GM23338 (cell line): ENCODE measurements at regions not wholly inside any gene's neighbourhood (a gene's known extent, or its start where the extent isn't known, plus 50 kb on each side); places are given as distances from the start of the nearest gene placed in this dataset.

Source experiments
- ATAC-seq: fragments of 200-7000 bp; cut with Tn5 transposase; 3 replicates; pipeline ENCODE4 v1.9.1; 2020
- DNase-seq: peaks from one replicate; pipeline ENCODE4 v3.0.0-alpha.2; 2015; ENCODE audit warnings: low spot score
- H2AFZ ChIP-seq: fragments of 200-600 bp; sonication (generic); 2 replicates; pipeline ENCODE4 v1.8.0; 2016; ENCODE audit warnings: antibody characterized with exemption, mild to moderate bottlenecking, moderate library complexity
- H3F3A ChIP-seq: fragments of 200-600 bp; sonication (generic); replicated peaks from 2 replicates; pipeline ENCODE4 v1.8.0; 2017; ENCODE audit warnings: antibody characterized with exemption, mixed run types, low read depth
- H3K27ac ChIP-seq: fragments of 200-600 bp; sonication (generic); 2 replicates; pipeline ENCODE4 v1.6.1; 2016; ENCODE audit warnings: low read depth
- H3K27me3 ChIP-seq: fragments of 200-600 bp; sonication (generic); 2 replicates; pipeline ENCODE4 v1.8.0; 2016; ENCODE audit warnings: mild to moderate bottlenecking, mixed run types, moderate library complexity; ENCODE audit not compliant: insufficient read depth
- H3K36me3 ChIP-seq: fragments of 200-600 bp; sonication (generic); 2 replicates; pipeline ENCODE4 v1.8.0; 2016; ENCODE audit warnings: mild to moderate bottlenecking; ENCODE audit not compliant: insufficient read depth
- H3K4me1 ChIP-seq: fragments of 200-600 bp; sonication (generic); 2 replicates; pipeline ENCODE4 v1.8.0; 2016; ENCODE audit warnings: mild to moderate bottlenecking, moderate library complexity; ENCODE audit not compliant: insufficient read depth
- H3K4me2 ChIP-seq: fragments of 200-600 bp; sonication (generic); 2 replicates; pipeline ENCODE4 v1.7.1; 2017; ENCODE audit warnings: mixed run types
- H3K4me3 ChIP-seq: fragments of 200-600 bp; sonication (generic); 2 replicates; pipeline ENCODE4 v1.6.1; 2016; ENCODE audit warnings: mixed run types
- H3K79me2 ChIP-seq: fragments of 200-600 bp; sonication (generic); replicated peaks from 2 replicates; pipeline ENCODE4 v1.8.0; 2017; ENCODE audit warnings: mild to moderate bottlenecking; ENCODE audit not compliant: insufficient read depth
- H3K9me2 ChIP-seq: fragments of 200-600 bp; sonication (generic); 2 replicates; pipeline ENCODE4 v1.8.0; 2017; ENCODE audit not compliant: insufficient read depth
- H4K20me1 ChIP-seq: fragments of 200-600 bp; sonication (generic); replicated peaks from 2 replicates; pipeline ENCODE4 v1.8.0; 2017; ENCODE audit warnings: mild to moderate bottlenecking; ENCODE audit not compliant: insufficient read depth
- H3K27ac Mint-ChIP-seq: 2 replicates; pipeline ENCODE4 v1.8.0; 2020; ENCODE audit warnings: inconsistent platforms, mild to moderate bottlenecking, moderate library complexity, mixed read lengths
- H3K27me3 Mint-ChIP-seq: 3 replicates; pipeline ENCODE4 v1.8.0; 2022; ENCODE audit warnings: low read depth, mild to moderate bottlenecking, moderate library complexity, mixed read lengths, inconsistent platforms; ENCODE audit not compliant: insufficient read depth, poor library complexity
- H3K36me3 Mint-ChIP-seq: 3 replicates; pipeline ENCODE4 v1.8.0; 2021; ENCODE audit warnings: low read depth, mild to moderate bottlenecking, inconsistent platforms, moderate library complexity, mixed read lengths
- H3K4me1 Mint-ChIP-seq: 3 replicates; pipeline ENCODE4 v1.8.0; 2020; ENCODE audit warnings: mild to moderate bottlenecking, inconsistent platforms, mixed read lengths
- H3K4me3 Mint-ChIP-seq: 3 replicates; pipeline ENCODE4 v1.8.0; 2021; ENCODE audit warnings: moderate library complexity, mild to moderate bottlenecking, inconsistent platforms, mixed read lengths
- H3K9me3 Mint-ChIP-seq: 3 replicates; pipeline ENCODE4 v1.8.0; 2020; ENCODE audit warnings: moderate library complexity, mild to moderate bottlenecking, inconsistent platforms, mixed read lengths
- CREB1 ChIP-seq: fragments of 250-450 bp; sonication (Bioruptor Pico); IDR thresholded peaks from 2 replicates; pipeline ENCODE4 v1.5.0; 2020; ENCODE audit warnings: low read depth, mild to moderate bottlenecking, moderate library complexity
- EZH2 ChIP-seq: fragments of 200-600 bp; sonication (generic); IDR thresholded peaks from one replicate; pipeline ENCODE4 v1.8.0; 2017; ENCODE audit warnings: antibody characterized with exemption, mild to moderate bottlenecking, low read depth; ENCODE audit not compliant: unreplicated experiment
- EZH2phosphoT487 ChIP-seq: fragments of 200-600 bp; sonication (generic); IDR thresholded peaks from one replicate; pipeline ENCODE4 v1.8.1; 2018; ENCODE audit warnings: antibody characterized with exemption; ENCODE audit not compliant: unreplicated experiment
- JUNB ChIP-seq: IDR thresholded peaks from one replicate; pipeline ENCODE4 v1.6.1; 2016; ENCODE audit warnings: antibody characterized with exemption; ENCODE audit not compliant: unreplicated experiment
- NANOG ChIP-seq: IDR thresholded peaks from 2 replicates; pipeline ENCODE4 v1.6.1; 2016; ENCODE audit warnings: antibody characterized with exemption, borderline replicate concordance
- POLR2AphosphoS5 ChIP-seq: IDR thresholded peaks from 2 replicates; pipeline ENCODE4 v1.6.1; 2016; ENCODE audit warnings: antibody characterized with exemption, low read depth
- STAT1 ChIP-seq: IDR thresholded peaks from one replicate; pipeline ENCODE4 v1.6.1; 2016; ENCODE audit warnings: antibody characterized with exemption; ENCODE audit not compliant: unreplicated experiment
- ZNF114 ChIP-seq: fragments of 250-450 bp; sonication (Bioruptor Pico); IDR thresholded peaks from 2 replicates; pipeline ENCODE4 v1.5.0; 2020; ENCODE audit warnings: mild to moderate bottlenecking, moderate library complexity
- ZNF331 ChIP-seq: fragments of 250-450 bp; sonication (Bioruptor Pico); IDR thresholded peaks from 2 replicates; pipeline ENCODE4 v1.5.0; 2020; ENCODE audit warnings: low read depth, mild to moderate bottlenecking, moderate library complexity
- TF ChIP-seq, protein P1 (sequence below): fragments of 250-450 bp; sonication (Bioruptor Pico); IDR thresholded peaks from 2 replicates; pipeline ENCODE4 v1.5.0; 2020; ENCODE audit warnings: mild to moderate bottlenecking, moderate library complexity
- TF ChIP-seq, protein P2 (sequence below): IDR thresholded peaks from 2 replicates; pipeline ENCODE4 v1.6.1; 2016; ENCODE audit warnings: antibody characterized with exemption

DNA sequence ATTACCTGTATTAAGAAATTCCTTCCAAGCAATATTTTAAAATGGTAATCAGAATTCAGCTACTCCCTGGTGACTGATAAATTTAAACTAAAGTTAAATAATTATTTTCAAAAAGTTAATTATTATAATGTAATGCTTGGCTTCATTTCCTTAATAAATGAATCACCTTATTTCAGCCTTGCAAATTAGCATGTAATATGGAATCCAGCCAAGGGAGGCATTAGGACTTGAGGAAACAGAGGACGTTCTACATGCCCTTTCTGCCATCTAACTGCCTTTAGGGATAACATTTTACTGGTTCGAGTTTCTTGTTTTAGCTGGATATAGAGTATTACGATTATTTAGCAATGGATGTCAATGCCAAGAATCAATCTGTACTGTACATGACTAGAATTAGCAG, 636.3 kb downstream of the TSN start:
- Histone ChIP-seq H3K4me1 (no peaks in the 10 kb centered on the region), H3F3A (no peaks in the 10 kb centered on the region), H3K4me2 (no peak overlapping the region), H3K36me3 (no peaks in the 10 kb centered on the region), H3K79me2 (no peaks in the 10 kb centered on the region), H4K20me1 (no peaks in the 10 kb centered on the region), H3K9me2 (no peaks in the 10 kb centered on the region), H3K4me3 (no peak overlapping the region), H3K27ac (no peak overlapping the region), H3K27me3 (no peaks in the 10 kb centered on the region), H2AFZ (no peak overlapping the region)
- H3K27ac Mint-ChIP-seq, result no peak overlapping the region
- peaks cover 5% of the 10 kb centered on the region for H3K27me3 Mint-ChIP-seq
- ATAC-seq (no peak), DNase-seq (no peak)
- H3K4me1 Mint-ChIP-seq, result no peaks in the 10 kb centered on the region
- H3K9me3 Mint-ChIP-seq, result peaks cover 14% of the 10 kb centered on the region; the same call in 2 of the 3 replicates
- H3K4me3 Mint-ChIP-seq, result no peak overlapping the region
- TF ChIP-seq CREB1 (CRISPR knock-in tag) (no peak), EZH2 (no peak), ZNF331 (CRISPR knock-in tag) (no peak), EZH2phosphoT487 (no peak), NANOG (no peak), POLR2AphosphoS5 (no peak), STAT1 (no peak)
- H3K36me3 Mint-ChIP-seq, result peaks cover 6% of the 10 kb centered on the region; the same call in 1 of the 3 replicates

DNA sequence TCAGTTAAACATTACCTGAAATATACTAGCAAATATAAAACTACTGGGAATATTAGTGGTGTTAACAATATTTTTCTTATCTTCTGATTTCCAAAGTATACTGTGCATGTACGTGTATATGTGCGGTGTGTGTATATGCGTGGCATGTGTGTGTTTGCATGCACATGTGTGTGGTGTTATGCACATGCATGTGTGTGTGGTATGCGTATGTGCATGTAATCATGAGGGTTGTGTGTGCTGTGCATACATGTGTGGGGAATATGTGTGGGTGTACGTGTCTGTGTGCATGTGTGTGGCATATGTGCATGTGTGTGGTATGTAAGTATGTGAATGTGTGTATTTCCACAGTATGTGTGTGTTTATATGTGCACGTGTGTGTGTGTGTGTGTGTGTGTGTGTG, 640.2 kb downstream of the TSN start:
- Histone ChIP-seq H3K9me2 (0 out of 2 replicates have a peak, but pooled peaks cover 9% of the 10 kb centered on the region), H3K79me2 (no peaks in the 10 kb centered on the region), H3K36me3 (no peaks in the 10 kb centered on the region), H3K4me3 (no peak overlapping the region), H3K27ac (no peak overlapping the region), H3F3A (no peaks in the 10 kb centered on the region), H2AFZ (no peak overlapping the region), H3K4me1 (no peaks in the 10 kb centered on the region), H3K4me2 (no peak overlapping the region), H4K20me1 (no peaks in the 10 kb centered on the region), H3K27me3 (no peaks in the 10 kb centered on the region)
- H3K9me3 Mint-ChIP-seq, result no peaks in the 10 kb centered on the region; the same call in 1 of the 3 replicates
- TF ChIP-seq, protein P1, sequence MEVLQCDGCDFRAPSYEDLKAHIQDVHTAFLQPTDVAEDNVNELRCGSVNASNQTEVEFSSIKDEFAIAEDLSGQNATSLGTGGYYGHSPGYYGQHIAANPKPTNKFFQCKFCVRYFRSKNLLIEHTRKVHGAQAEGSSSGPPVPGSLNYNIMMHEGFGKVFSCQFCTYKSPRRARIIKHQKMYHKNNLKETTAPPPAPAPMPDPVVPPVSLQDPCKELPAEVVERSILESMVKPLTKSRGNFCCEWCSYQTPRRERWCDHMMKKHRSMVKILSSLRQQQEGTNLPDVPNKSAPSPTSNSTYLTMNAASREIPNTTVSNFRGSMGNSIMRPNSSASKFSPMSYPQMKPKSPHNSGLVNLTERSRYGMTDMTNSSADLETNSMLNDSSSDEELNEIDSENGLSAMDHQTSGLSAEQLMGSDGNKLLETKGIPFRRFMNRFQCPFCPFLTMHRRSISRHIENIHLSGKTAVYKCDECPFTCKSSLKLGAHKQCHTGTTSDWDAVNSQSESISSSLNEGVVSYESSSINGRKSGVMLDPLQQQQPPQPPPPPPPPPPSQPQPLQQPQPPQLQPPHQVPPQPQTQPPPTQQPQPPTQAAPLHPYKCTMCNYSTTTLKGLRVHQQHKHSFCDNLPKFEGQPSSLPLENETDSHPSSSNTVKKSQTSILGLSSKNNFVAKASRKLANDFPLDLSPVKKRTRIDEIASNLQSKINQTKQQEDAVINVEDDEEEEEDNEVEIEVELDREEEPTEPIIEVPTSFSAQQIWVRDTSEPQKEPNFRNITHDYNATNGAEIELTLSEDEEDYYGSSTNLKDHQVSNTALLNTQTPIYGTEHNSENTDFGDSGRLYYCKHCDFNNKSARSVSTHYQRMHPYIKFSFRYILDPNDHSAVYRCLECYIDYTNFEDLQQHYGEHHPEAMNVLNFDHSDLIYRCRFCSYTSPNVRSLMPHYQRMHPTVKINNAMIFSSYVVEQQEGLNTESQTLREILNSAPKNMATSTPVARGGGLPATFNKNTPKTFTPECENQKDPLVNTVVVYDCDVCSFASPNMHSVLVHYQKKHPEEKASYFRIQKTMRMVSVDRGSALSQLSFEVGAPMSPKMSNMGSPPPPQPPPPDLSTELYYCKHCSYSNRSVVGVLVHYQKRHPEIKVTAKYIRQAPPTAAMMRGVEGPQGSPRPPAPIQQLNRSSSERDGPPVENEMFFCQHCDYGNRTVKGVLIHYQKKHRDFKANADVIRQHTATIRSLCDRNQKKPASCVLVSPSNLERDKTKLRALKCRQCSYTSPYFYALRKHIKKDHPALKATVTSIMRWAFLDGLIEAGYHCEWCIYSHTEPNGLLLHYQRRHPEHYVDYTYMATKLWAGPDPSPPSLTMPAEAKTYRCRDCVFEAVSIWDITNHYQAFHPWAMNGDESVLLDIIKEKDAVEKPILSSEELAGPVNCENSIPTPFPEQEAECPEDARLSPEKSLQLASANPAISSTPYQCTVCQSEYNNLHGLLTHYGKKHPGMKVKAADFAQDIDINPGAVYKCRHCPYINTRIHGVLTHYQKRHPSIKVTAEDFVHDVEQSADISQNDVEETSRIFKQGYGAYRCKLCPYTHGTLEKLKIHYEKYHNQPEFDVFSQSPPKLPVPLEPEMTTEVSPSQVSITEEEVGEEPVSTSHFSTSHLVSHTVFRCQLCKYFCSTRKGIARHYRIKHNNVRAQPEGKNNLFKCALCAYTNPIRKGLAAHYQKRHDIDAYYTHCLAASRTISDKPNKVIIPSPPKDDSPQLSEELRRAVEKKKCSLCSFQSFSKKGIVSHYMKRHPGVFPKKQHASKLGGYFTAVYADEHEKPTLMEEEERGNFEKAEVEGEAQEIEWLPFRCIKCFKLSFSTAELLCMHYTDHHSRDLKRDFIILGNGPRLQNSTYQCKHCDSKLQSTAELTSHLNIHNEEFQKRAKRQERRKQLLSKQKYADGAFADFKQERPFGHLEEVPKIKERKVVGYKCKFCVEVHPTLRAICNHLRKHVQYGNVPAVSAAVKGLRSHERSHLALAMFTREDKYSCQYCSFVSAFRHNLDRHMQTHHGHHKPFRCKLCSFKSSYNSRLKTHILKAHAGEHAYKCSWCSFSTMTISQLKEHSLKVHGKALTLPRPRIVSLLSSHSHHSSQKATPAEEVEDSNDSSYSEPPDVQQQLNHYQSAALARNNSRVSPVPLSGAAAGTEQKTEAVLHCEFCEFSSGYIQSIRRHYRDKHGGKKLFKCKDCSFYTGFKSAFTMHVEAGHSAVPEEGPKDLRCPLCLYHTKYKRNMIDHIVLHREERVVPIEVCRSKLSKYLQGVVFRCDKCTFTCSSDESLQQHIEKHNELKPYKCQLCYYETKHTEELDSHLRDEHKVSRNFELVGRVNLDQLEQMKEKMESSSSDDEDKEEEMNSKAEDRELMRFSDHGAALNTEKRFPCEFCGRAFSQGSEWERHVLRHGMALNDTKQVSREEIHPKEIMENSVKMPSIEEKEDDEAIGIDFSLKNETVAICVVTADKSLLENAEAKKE (CRISPR knock-in tag), result no peak
- TF ChIP-seq POLR2AphosphoS5 (no peak), CREB1 (CRISPR knock-in tag) (no peak), JUNB (no peak), NANOG (no peak), EZH2phosphoT487 (no peak), ZNF114 (no peak)
- TF ChIP-seq, protein P2, sequence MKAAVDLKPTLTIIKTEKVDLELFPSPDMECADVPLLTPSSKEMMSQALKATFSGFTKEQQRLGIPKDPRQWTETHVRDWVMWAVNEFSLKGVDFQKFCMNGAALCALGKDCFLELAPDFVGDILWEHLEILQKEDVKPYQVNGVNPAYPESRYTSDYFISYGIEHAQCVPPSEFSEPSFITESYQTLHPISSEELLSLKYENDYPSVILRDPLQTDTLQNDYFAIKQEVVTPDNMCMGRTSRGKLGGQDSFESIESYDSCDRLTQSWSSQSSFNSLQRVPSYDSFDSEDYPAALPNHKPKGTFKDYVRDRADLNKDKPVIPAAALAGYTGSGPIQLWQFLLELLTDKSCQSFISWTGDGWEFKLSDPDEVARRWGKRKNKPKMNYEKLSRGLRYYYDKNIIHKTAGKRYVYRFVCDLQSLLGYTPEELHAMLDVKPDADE, result no peak
- ATAC-seq (no peak), DNase-seq (no peak)
- H3K4me3 Mint-ChIP-seq, result no peak overlapping the region
- H3K27me3 Mint-ChIP-seq, result peaks cover 3% of the 10 kb centered on the region
- no peaks in the 10 kb centered on the region for H3K36me3 Mint-ChIP-seq
- no peaks in the 10 kb centered on the region for H3K4me1 Mint-ChIP-seq
- no peak overlapping the region for H3K27ac Mint-ChIP-seq
